GM19240 (cell line): ENCODE measurements at regions not wholly inside any gene's neighbourhood (a gene's known extent, or its start where the extent isn't known, plus 50 kb on each side); places are given as distances from the start of the nearest gene placed in this dataset.

Source experiments
- DNase-seq: peaks from one replicate; pipeline ENCODE4 v3.0.0; 2011; ENCODE audit warnings: low spot score; ENCODE audit not compliant: insufficient read length

DNA sequence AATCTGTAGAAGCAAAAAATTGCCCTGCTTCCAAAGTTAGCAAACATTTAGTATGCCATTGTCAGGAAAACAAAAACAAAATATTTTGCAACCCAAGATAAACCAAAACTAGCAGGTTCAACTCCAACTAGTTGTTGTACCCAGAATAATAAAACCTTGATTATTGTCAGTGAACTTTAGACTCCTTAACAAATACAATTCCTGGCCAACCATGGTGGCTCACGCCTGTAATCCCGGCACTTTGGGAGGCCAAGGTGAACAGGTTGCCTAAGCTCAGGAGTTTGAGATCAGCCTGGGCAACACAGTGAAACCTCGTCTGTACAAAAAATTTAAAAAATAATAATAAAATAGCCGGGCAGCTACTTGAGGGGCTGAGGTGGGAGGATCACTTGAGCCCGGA is 53.6 kb upstream of the EPCAM start:
- no peak for DNase-seq

- no peak for DNase-seq
These were observed 55.4 kb upstream of the EPCAM start for GRCh38 chr2:47313728-47314127.

DNA sequence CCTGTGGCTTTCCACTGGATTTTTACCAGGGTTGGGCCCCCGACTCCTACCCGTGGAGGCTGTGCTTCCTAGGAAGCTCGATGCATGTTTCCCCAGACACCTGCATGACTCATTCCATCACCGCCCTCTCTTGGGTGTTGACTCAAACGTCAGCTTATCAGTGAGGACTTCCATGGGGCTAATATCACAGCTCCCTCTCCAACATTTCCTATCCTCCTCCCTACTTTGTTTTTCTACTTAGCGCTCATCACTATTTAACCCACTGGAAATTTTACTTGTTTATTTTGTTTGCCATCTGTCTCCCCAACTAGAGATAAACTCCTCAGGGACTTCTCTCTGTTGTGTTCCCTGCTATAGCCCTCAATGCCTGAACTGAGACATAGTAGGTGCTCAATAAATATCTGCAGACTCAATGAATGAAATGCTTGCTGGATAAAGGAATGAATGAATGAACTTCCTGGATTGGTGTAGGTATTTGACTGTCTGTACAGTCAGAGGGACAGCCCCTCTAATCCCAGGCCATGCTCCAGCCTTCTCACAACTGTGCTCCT is 55.9 kb upstream of the EPCAM start:
- no peak for DNase-seq

GRCh38 chr2:47312491-47312850 is 56.6 kb upstream of the EPCAM start:
- no peak for DNase-seq

GRCh38 chr2:47311764-47312490 is 57.2 kb upstream of the EPCAM start:
- DNase-seq: no peak

DNA sequence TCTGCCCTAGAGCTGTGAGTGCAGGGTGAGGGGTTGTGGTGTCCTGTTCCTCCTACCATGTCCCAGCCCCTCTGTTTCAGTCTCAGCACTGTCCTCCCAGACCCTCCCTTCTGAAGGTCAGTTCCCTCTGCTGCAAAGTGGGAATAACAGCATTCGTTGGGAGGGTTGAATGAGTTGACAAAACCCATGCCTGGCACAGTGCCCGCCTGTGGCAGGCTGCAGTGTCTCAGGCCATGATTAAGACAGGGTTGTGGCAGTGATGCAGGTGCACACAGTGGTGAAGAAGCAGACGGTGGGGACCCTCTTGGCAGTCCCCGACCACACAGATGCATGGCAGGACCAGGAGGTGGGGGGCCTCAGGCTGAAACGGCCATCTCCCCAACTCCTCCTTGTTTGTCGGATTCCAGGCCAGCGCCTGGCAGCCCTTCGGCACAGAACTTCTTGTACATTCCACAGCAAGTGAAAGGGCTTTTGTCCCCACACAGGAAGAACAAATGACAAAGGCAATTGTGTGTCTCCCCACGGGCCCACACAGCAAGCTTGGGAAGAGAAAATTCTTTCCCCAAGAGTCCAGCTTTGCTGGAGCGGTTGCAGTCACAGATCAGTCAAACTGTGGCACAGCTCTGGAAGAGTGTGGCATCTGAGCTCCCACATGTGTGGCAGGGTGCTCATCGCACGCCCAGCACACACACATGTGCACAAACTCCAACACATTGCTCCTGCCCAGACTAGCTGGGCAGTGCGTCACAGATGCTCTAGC is 58.1 kb upstream of the EPCAM start:
- DNase-seq: no peak

GRCh38 chr2:47309952-47310800 is 58.9 kb upstream of the EPCAM start:
- DNase-seq: peak; percentile 75

DNA sequence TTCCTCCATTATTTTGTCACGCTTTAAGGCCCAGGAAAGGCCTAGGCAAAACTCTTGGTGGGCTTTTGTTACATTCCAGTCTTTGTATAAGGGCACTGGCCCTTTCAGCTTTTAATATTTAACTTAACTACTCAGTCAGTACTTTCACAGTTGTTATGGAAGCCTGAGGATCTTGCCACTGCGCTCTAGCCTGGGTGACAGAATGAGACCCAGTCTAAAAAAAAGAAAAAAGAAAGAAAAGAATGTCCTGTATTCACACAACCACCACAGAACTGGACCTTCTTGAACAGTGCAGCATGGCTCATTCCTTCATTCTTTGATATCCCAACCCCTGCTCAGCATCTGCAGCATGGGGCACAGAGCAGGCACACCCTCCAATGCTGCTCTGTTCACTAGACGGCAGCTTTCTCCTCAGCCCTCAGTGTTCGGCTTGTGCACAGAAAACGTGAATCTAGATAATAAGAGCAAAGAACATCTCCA is 59.6 kb upstream of the EPCAM start:
- DNase-seq: no peak

- DNase-seq: no peak
These were observed 62.0 kb upstream of the EPCAM start for GRCh38 chr2:47307066-47307465.

- no peak for DNase-seq
These were observed 64.5 kb upstream of the EPCAM start for GRCh38 chr2:47304654-47305053.

- DNase-seq: no peak
These were observed 65.6 kb upstream of the EPCAM start for GRCh38 chr2:47303341-47304148.

GRCh38 chr2:47302308-47302707 is 66.8 kb upstream of the EPCAM start:
- no peak for DNase-seq

- DNase-seq: no peak
These were observed 67.4 kb upstream of the EPCAM start for GRCh38 chr2:47301731-47302130.

- DNase-seq: no peak
These were observed 67.9 kb upstream of the EPCAM start for GRCh38 chr2:47301277-47301618.

DNA sequence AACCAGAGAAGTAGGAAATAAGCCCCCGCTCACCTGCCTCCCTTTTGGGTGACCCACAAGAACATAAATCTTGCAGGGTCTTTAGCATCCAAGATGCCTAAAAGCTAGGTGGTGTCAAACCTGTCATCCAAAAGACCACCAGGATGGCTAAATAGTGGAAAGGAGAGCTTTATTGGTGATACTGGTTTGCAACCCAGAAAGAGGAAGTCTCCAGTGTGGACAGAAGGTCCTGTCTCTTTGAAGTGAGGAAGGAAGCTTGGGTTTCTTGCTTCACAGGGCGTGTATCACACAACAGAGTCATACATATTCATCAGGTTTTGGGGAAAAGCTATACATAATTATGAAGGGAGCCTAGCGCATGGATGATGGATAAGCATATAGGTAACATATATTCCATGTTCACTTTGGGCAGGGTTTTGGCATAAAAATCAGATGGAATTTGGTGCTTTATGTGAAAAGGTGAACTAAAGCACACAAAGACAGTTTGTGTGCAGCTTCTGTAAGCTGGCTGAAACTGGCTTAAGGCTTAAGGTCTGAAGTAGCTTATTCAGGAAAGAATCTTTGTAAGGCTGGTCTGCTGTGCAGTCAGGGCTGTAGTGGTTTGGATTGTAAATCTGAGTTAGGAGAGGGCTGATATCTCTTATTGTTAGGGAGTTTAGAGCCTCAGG is 68.4 kb upstream of the EPCAM start:
- DNase-seq: no peak

GRCh38 chr2:47300081-47300480 is 69.0 kb upstream of the EPCAM start:
- DNase-seq: no peak

DNA sequence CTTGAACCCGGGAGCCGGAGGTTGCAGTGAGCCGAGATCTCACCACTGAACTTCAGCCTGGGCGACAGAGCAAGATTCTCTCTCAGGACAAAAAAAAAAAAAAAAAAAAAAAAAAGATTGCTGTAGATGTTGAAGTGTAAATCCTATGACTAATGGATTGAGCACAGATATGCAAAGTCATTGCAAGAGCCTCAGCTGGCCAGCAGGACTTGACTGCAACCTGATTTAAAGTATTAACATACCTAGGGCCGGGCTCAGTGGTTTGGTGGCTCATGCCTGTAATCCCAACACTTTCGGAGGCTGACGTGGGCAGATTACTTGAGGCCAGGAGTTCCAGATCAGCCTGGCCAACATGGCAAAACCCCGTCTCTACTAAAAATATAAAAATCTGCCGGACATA is 69.6 kb upstream of the EPCAM start:
- no peak for DNase-seq

GRCh38 chr2:47298771-47299170 is 70.3 kb upstream of the EPCAM start:
- no peak for DNase-seq

- no peak for DNase-seq
These were observed 71.2 kb upstream of the EPCAM start for GRCh38 chr2:47297767-47298425.
